ENCODE measurements at regions not wholly inside any gene's neighbourhood (a gene's known extent, or its start where the extent isn't known, plus 50 kb on each side); places are given as distances from the start of the nearest gene placed in this dataset.

- TF ChIP-seq CTCF (IDR thresholded peaks at IDR 0.05 in 8 of 11, conservative IDR thresholded peaks at IDR 0.05 in 3 of 11) (no peak), POLR2A (IDR thresholded peaks at IDR 0.05) (no peak)
These were observed 142.0 kb upstream of the FSCB start for GRCh38 chr14:44649061-44649460.
